ENCODE measurements at regions not wholly inside any gene's neighbourhood (a gene's known extent, or its start where the extent isn't known, plus 50 kb on each side); places are given as distances from the start of the nearest gene placed in this dataset.

DNA sequence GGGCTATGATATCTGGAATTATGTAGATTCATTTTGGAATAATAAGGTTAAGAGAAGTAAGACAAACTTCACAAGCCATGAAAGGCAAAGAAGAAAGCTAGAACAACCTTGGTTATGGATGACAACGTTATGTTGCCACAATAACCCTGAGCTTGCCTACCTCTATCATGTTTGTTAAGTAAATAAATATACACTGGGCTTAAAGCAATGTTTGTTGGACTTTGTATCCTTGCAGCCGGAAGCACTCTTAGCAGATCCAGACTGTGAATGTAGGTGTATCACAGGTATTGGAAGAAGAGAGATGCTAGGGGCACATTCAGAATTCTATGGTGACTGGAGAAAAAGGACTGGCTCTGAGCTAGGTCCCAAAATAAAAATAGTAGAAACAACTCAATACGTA lies 214.4 kb downstream of the HS3ST1 start:
- TF ChIP-seq POLR2A (IDR thresholded peaks at IDR 0.05): no peak
- TF ChIP-seq, protein P1, sequence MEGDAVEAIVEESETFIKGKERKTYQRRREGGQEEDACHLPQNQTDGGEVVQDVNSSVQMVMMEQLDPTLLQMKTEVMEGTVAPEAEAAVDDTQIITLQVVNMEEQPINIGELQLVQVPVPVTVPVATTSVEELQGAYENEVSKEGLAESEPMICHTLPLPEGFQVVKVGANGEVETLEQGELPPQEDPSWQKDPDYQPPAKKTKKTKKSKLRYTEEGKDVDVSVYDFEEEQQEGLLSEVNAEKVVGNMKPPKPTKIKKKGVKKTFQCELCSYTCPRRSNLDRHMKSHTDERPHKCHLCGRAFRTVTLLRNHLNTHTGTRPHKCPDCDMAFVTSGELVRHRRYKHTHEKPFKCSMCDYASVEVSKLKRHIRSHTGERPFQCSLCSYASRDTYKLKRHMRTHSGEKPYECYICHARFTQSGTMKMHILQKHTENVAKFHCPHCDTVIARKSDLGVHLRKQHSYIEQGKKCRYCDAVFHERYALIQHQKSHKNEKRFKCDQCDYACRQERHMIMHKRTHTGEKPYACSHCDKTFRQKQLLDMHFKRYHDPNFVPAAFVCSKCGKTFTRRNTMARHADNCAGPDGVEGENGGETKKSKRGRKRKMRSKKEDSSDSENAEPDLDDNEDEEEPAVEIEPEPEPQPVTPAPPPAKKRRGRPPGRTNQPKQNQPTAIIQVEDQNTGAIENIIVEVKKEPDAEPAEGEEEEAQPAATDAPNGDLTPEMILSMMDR (IDR thresholded peaks at IDR 0.05): no peak
- peak in 1 of 3 donors; percentile 19 for TF ChIP-seq POLR2AphosphoS5 (IDR thresholded peaks at IDR 0.05)
- TF ChIP-seq EP300 (IDR thresholded peaks at IDR 0.05; ENCODE audit: low read depth): no peak
